SK-N-SH (cell line): ENCODE measurements at regions not wholly inside any gene's neighbourhood (a gene's known extent, or its start where the extent isn't known, plus 50 kb on each side); places are given as distances from the start of the nearest gene placed in this dataset.

Experiments
- CTCF ChIA-PET: fragments of 300-600, 350-600 bp; formaldehyde crosslinking; extraction: SDS; loops from one replicate; lab custom pipeline; 2021; lab: Yijun Ruan, JAX
- POLR2A ChIA-PET: fragments of 350-600 bp; sonication (Branson Sonifier 250); formaldehyde crosslinking; extraction: SDS; loops from one replicate; lab custom pipeline; 2020; ENCODE audit warnings: antibody characterized with exemption, inconsistent platforms; lab: Yijun Ruan, JAX
- DNase-seq: peaks from one replicate; pipeline ENCODE4 v3.0.0; 2012
- H2AFZ ChIP-seq: fragments of 200-600 bp; sonication (generic); 2 replicates; pipeline ENCODE4 v1.8.1; 2016; ENCODE audit warnings: antibody characterized with exemption, mild to moderate bottlenecking, low read depth
- H3F3A ChIP-seq: fragments of 200-600 bp; sonication (generic); replicated peaks from 2 replicates; pipeline ENCODE3; 2016; ENCODE audit warnings: antibody characterized with exemption, mild to moderate bottlenecking; ENCODE audit not compliant: insufficient read depth
- H3K27ac ChIP-seq, 2 experiments: fragments of 200-500 bp in 1 of 2; fragments of 200-600 bp in 1 of 2; sonication (Bioruptor generic) in 1 of 2; sonication (generic), shearing (Covaris generic) in 1 of 2; 2 replicates each; pipeline versions ENCODE4 v1.5.1 to v1.6.1; 2014 to 2016; ENCODE audit warnings: low read depth in 2 of 2, inconsistent platforms in 1 of 2, low read length in 1 of 2, mild to moderate bottlenecking in 1 of 2, mixed read lengths in 1 of 2
- H3K27me3 ChIP-seq: fragments of 200-600 bp; sonication (generic), shearing (Covaris generic); 2 replicates; pipeline ENCODE4 v1.6.1; 2016; ENCODE audit warnings: mixed run types; ENCODE audit not compliant: insufficient read depth
- H3K36me3 ChIP-seq, 2 experiments: fragments of 200-500 bp in 1 of 2; fragments of 200-600 bp in 1 of 2; sonication (Bioruptor generic) in 1 of 2; sonication (generic) in 1 of 2; replicated peaks in 1 of 2; 2 replicates each; pipeline versions ENCODE3 to v1.5.1; 2014 to 2016; ENCODE audit warnings: low read length in 1 of 2, mild to moderate bottlenecking in 1 of 2; ENCODE audit not compliant: insufficient read depth in 2 of 2, control insufficient read depth in 1 of 2
- H3K4me1 ChIP-seq, 2 experiments: fragments of 200-500 bp in 1 of 2; fragments of 200-600 bp in 1 of 2; sonication (Bioruptor generic) in 1 of 2; sonication (generic), shearing (Covaris generic) in 1 of 2; 2 replicates each; pipeline versions ENCODE4 v1.5.1 to v1.6.1; 2014 to 2016; ENCODE audit warnings: low read depth in 1 of 2, low read length in 1 of 2, mixed run types in 1 of 2; ENCODE audit not compliant: insufficient read depth in 2 of 2, control insufficient read depth in 1 of 2
- H3K4me2 ChIP-seq: fragments of 200-600 bp; sonication (generic), shearing (Covaris generic); 2 replicates; pipeline ENCODE4 v1.6.1; 2017; ENCODE audit warnings: mixed run types
- H3K4me3 ChIP-seq, 2 experiments: fragments of 200-500 bp in 1 of 2; fragments of 200-600 bp in 1 of 2; sonication (Bioruptor generic) in 1 of 2; sonication (generic), shearing (Covaris generic) in 1 of 2; 2 replicates each; pipeline versions ENCODE4 v1.5.1 to v1.8.1; 2014 to 2016; ENCODE audit warnings: low read depth in 2 of 2, inconsistent platforms in 1 of 2, low read length in 1 of 2, mild to moderate bottlenecking in 1 of 2, mixed read lengths in 1 of 2, moderate library complexity in 1 of 2
- H3K79me2 ChIP-seq: fragments of 200-600 bp; sonication (generic); 2 replicates; pipeline ENCODE4 v1.8.1; 2017; ENCODE audit warnings: mild to moderate bottlenecking; ENCODE audit not compliant: insufficient read depth
- H3K9ac ChIP-seq: fragments of 200-600 bp; sonication (generic); 2 replicates; pipeline ENCODE4 v1.6.1; 2017; ENCODE audit warnings: mixed run types
- H3K9me2 ChIP-seq: fragments of 200-600 bp; sonication (generic); 2 replicates; pipeline ENCODE4 v1.6.1; 2017; ENCODE audit warnings: mixed run types
- H3K9me3 ChIP-seq: fragments of 200-600 bp; sonication (generic); 2 replicates; pipeline ENCODE4 v1.6.1; 2017; ENCODE audit warnings: mixed run types, mild to moderate bottlenecking, moderate library complexity
- H4K20me1 ChIP-seq: fragments of 200-600 bp; sonication (generic); 2 replicates; pipeline ENCODE4 v1.6.1; 2017; ENCODE audit warnings: mild to moderate bottlenecking, mixed run types; ENCODE audit not compliant: insufficient read depth
- CTCF ChIP-seq: fragments of 200-600 bp; sonication (generic); IDR thresholded peaks from 2 replicates; pipeline ENCODE4 v1.6.1; 2017; ENCODE audit warnings: antibody characterized with exemption, mild to moderate bottlenecking, moderate library complexity
- EZH2phosphoT487 ChIP-seq: fragments of 200-600 bp; sonication (generic); IDR thresholded peaks from 2 replicates; pipeline ENCODE4 v1.6.1; 2017; ENCODE audit warnings: low read depth, mixed run types, mild to moderate bottlenecking, antibody characterized with exemption, moderate library complexity, borderline replicate concordance
- FOSL2 ChIP-seq: IDR thresholded peaks from 2 replicates; pipeline ENCODE4 v1.4.0; 2012; ENCODE audit warnings: low read depth, mild to moderate bottlenecking, moderate library complexity, borderline replicate concordance
- NFIC ChIP-seq: IDR thresholded peaks from 2 replicates; pipeline ENCODE4 v1.4.0; 2012; ENCODE audit warnings: borderline replicate concordance
- RXRA ChIP-seq: IDR thresholded peaks from 2 replicates; pipeline ENCODE4 v1.4.0; 2012; ENCODE audit warnings: low read depth, mild to moderate bottlenecking, borderline replicate concordance
- SIN3A ChIP-seq: IDR thresholded peaks from 2 replicates; pipeline ENCODE4 v1.6.1; 2012; ENCODE audit warnings: low read depth, mild to moderate bottlenecking, low read length, moderate library complexity, borderline replicate concordance
- USF1 ChIP-seq: IDR thresholded peaks from 2 replicates; pipeline ENCODE4 v1.4.0; 2012; ENCODE audit warnings: low read depth, borderline replicate concordance
- WGBS: methylation state at CpG from one replicate; pipeline ENCODE4 v1.1.6; 2017; ENCODE audit warnings: low lambda C conversion rate; 5-methylcytosine and 5-hydroxymethylcytosine counted together

- no peak for TF ChIP-seq FOSL2
These were observed 211.8 kb upstream of the C9orf72 start (continued) for GRCh38 chr9:27784847-27785713.

- ChIA-PET CTCF (no interaction called here), POLR2A (no interaction called here)
- Histone ChIP-seq H3K79me2 (no peaks in the 10 kb centered on the region), H3K9me3 (no peaks in the 10 kb centered on the region), H3K27me3 (no peaks in the 10 kb centered on the region), H3K9ac (no peak overlapping the region), H3K27ac (no peak overlapping the region), H2AFZ (no peak overlapping the region), H3K4me3 (no peak overlapping the region), H3K9me2 (no peaks in the 10 kb centered on the region), H3K4me1 (no peaks in the 10 kb centered on the region), H4K20me1 (no peaks in the 10 kb centered on the region), H3K36me3 (no peaks in the 10 kb centered on the region), H3K4me2 (no peak overlapping the region), H3F3A (no peaks in the 10 kb centered on the region)
- no peak for DNase-seq
- TF ChIP-seq RXRA = no peak
- TF ChIP-seq USF1 = no peak
- TF ChIP-seq NFIC = no peak
- TF ChIP-seq, all 33 proteins: peak for 0
These were observed 212.4 kb upstream of the C9orf72 start for GRCh38 chr9:27785714-27786100.

GRCh38 chr9:27787891-27788290 lies 214.6 kb upstream of the C9orf72 start:
- no peaks in the 10 kb centered on the region for H3K27me3 ChIP-seq
- POLR2A ChIA-PET = no interaction called here
- no peaks in the 10 kb centered on the region for H3K4me1 ChIP-seq
- CTCF ChIA-PET = interaction anchor here (0.9 to 1.0 kb wide), 2 partner anchors 33 kb away, joined by 3 read pairs; no protein-coding TSS in a partner anchor
- 40% methylated on average over 2 of the region's 2 CpGs for WGBS
- TF ChIP-seq CTCF = peak; percentile 21; the same call in 1 of the 2 replicates
- TF ChIP-seq EZH2phosphoT487 = no peak
- no peak for TF ChIP-seq SIN3A
- no peak for TF ChIP-seq USF1
- H3K4me2 ChIP-seq = no peak overlapping the region
- H3K9ac ChIP-seq = no peak overlapping the region
- no peaks in the 10 kb centered on the region for H3K9me3 ChIP-seq
- no peaks in the 10 kb centered on the region for H3F3A ChIP-seq
- H3K4me3 ChIP-seq = no peak overlapping the region
- no peaks in the 10 kb centered on the region for H4K20me1 ChIP-seq
- no peaks in the 10 kb centered on the region for H3K36me3 ChIP-seq
- no peak for DNase-seq
- H3K79me2 ChIP-seq = no peaks in the 10 kb centered on the region
- no peak overlapping the region for H2AFZ ChIP-seq
- H3K9me2 ChIP-seq = no peaks in the 10 kb centered on the region
- H3K27ac ChIP-seq = no peak overlapping the region
